ENCODE measurements at regions not wholly inside any gene's neighbourhood (a gene's known extent, or its start where the extent isn't known, plus 50 kb on each side); places are given as distances from the start of the nearest gene placed in this dataset.

DNA sequence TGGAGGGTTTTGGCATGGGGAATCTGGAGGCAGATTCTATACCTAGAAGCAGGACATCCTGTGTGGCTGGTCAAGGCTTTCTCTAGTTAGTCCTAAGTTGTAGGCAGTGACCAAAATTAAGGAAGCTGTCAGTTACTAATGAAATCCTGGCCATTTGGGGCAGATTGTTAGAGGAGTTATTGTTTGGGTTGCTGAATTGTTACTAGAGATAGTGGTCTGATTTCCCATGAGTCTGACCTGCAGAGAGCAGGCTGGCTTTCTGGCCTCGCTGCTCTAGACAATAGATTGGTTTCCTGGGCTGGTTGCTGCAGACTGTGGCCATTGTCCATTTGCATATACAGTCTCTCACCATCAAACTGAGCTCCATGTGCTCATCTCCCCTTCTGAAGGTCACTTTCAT lies 205.0 kb upstream of the SASH1 start:
- Histone ChIP-seq H3K27me3 (ENCODE audit: insufficient read depth, low read length) (no peaks in the 10 kb centered on the region), H3K36me3 (ENCODE audit: control insufficient read depth in 1 of 2, insufficient read depth in 2 of 2, low read length in 2 of 2) (no peaks in the 10 kb centered on the region), H3K4me3 (replicated peaks in 1 of 2; ENCODE audit: low read depth in 1 of 2, low read length in 2 of 2) (no peak overlapping the region), H3K9ac (ENCODE audit: low read length) (no peak overlapping the region), H3K4me1 (ENCODE audit: control insufficient read depth in 1 of 2, insufficient read depth in 2 of 2, low read length in 2 of 2) (peaks cover 0 to 16% of the 10 kb centered on the region in 2 experiments; a peak in 2 of 4 replicates), H3K79me2 (ENCODE audit: insufficient read depth, low read length) (no peaks in the 10 kb centered on the region), H3K27ac (ENCODE audit: low read depth, low read length) (no peak overlapping the region), H4K20me1 (ENCODE audit: insufficient read depth) (no peaks in the 10 kb centered on the region), H3K9me3 (ENCODE audit: control insufficient read depth in 1 of 2, insufficient read depth in 1 of 2, low read depth in 1 of 2, low read length in 2 of 2) (no peaks in the 10 kb centered on the region), H3K9me2 (ENCODE audit: insufficient read depth) (no peaks in the 10 kb centered on the region), H2AFZ (ENCODE audit: low read depth, low read length, poor library complexity, severe bottlenecking) (no peak overlapping the region), H3K4me2 (ENCODE audit: low read length) (no peak overlapping the region)
- POLR2A ChIA-PET = no interaction called here
- intact Hi-C loops (cut with micrococcal nuclease) = no loop called here
- ATAC-seq (no peak), DNase-seq (ENCODE audit: low read depth, low spot score) (no peak)
- TF ChIP-seq, protein P1, sequence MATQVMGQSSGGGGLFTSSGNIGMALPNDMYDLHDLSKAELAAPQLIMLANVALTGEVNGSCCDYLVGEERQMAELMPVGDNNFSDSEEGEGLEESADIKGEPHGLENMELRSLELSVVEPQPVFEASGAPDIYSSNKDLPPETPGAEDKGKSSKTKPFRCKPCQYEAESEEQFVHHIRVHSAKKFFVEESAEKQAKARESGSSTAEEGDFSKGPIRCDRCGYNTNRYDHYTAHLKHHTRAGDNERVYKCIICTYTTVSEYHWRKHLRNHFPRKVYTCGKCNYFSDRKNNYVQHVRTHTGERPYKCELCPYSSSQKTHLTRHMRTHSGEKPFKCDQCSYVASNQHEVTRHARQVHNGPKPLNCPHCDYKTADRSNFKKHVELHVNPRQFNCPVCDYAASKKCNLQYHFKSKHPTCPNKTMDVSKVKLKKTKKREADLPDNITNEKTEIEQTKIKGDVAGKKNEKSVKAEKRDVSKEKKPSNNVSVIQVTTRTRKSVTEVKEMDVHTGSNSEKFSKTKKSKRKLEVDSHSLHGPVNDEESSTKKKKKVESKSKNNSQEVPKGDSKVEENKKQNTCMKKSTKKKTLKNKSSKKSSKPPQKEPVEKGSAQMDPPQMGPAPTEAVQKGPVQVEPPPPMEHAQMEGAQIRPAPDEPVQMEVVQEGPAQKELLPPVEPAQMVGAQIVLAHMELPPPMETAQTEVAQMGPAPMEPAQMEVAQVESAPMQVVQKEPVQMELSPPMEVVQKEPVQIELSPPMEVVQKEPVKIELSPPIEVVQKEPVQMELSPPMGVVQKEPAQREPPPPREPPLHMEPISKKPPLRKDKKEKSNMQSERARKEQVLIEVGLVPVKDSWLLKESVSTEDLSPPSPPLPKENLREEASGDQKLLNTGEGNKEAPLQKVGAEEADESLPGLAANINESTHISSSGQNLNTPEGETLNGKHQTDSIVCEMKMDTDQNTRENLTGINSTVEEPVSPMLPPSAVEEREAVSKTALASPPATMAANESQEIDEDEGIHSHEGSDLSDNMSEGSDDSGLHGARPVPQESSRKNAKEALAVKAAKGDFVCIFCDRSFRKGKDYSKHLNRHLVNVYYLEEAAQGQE (IDR thresholded peaks at IDR 0.05; ENCODE audit: low read depth) = no peak
- TF ChIP-seq, protein P2, sequence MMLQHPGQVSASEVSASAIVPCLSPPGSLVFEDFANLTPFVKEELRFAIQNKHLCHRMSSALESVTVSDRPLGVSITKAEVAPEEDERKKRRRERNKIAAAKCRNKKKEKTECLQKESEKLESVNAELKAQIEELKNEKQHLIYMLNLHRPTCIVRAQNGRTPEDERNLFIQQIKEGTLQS (IDR thresholded peaks at IDR 0.05) = no peak
- TF ChIP-seq SP1 (IDR thresholded peaks at IDR 0.05; ENCODE audit: low read depth) = no peak
- no peak for TF ChIP-seq MAX (IDR thresholded peaks at IDR 0.05)
- RAD21 ChIA-PET (ENCODE audit: low non-redundant PET in 1 of 2, low total read pairs in 2 of 2, uncharacterized antibody in 2 of 2, unreplicated experiment in 2 of 2) = no interaction called here
- CTCF ChIA-PET = no interaction called here
- no TSS peak for BruUV-seq (replicated peaks)

DNA sequence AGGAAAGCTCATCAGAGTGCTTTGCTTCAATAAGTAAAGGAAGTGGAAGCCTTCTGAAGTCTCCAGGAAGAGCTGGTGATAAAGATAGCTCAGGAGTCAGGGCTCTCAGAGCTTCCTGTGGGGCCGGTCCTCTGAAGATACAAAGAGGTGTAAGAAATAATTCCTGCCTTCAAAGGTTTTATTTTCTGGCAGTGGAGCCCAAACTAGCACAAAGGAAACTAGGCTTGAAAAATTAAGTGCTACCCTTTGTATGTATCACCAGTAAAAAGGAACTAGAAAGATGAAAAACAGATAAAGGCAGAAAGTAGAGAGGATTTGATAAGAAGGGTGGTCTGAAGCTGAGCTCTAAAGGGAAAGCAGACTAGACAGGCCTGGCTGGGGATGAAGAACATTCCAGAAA lies 204.1 kb upstream of the SASH1 start:
- Histone ChIP-seq H3K27me3 (ENCODE audit: insufficient read depth, low read length) (no peaks in the 10 kb centered on the region), H3K36me3 (ENCODE audit: control insufficient read depth in 1 of 2, insufficient read depth in 2 of 2, low read length in 2 of 2) (no peaks in the 10 kb centered on the region), H3K9me3 (ENCODE audit: control insufficient read depth in 1 of 2, insufficient read depth in 1 of 2, low read depth in 1 of 2, low read length in 2 of 2) (no peaks in the 10 kb centered on the region), H2AFZ (ENCODE audit: low read depth, low read length, poor library complexity, severe bottlenecking) (no peak overlapping the region), H3K4me1 (ENCODE audit: control insufficient read depth in 1 of 2, insufficient read depth in 2 of 2, low read length in 2 of 2) (peaks cover 0 to 7% of the 10 kb centered on the region in 2 experiments; a peak in 2 of 4 replicates), H3K4me3 (replicated peaks in 1 of 2; ENCODE audit: low read depth in 1 of 2, low read length in 2 of 2) (no peak overlapping the region), H3K9ac (ENCODE audit: low read length) (no peak overlapping the region), H3K27ac (ENCODE audit: low read depth, low read length) (no peak overlapping the region), H3K79me2 (ENCODE audit: insufficient read depth, low read length) (no peaks in the 10 kb centered on the region), H3K9me2 (ENCODE audit: insufficient read depth) (no peaks in the 10 kb centered on the region), H4K20me1 (ENCODE audit: insufficient read depth) (no peaks in the 10 kb centered on the region), H3K4me2 (ENCODE audit: low read length) (no peak overlapping the region)
- no peak for DNase-seq (ENCODE audit: low read depth, low spot score)
- intact Hi-C loops (cut with micrococcal nuclease) = no loop called here
- BruUV-seq (replicated peaks) = no TSS peak
- no peak for ATAC-seq
- ChIA-PET POLR2A (no interaction called here), RAD21 (ENCODE audit: low non-redundant PET in 1 of 2, low total read pairs in 2 of 2, uncharacterized antibody in 2 of 2, unreplicated experiment in 2 of 2) (no interaction called here), CTCF (no interaction called here)
- TF ChIP-seq ZNF274 (IDR thresholded peaks at IDR 0.05; ENCODE audit: low read depth, low read length) (no peak), POLR2A (IDR thresholded peaks at IDR 0.05; ENCODE audit: borderline replicate concordance, extremely low read depth, insufficient read depth, insufficient read length) (no peak), SIN3A (IDR thresholded peaks at IDR 0.05; ENCODE audit: low read depth) (no peak), FOSL1 (IDR thresholded peaks at IDR 0.05; ENCODE audit: low read depth) (no peak), EZH2phosphoT487 (IDR thresholded peaks at IDR 0.05; ENCODE audit: borderline replicate concordance) (no peak), SRF (IDR thresholded peaks at IDR 0.05; ENCODE audit: low read depth) (no peak), YY1 (IDR thresholded peaks at IDR 0.05; ENCODE audit: extremely low read depth, insufficient replicate concordance, low read depth, low read length) (no peak), MAX (IDR thresholded peaks at IDR 0.05) (no peak), ZFX (IDR thresholded peaks at IDR 0.05) (no peak), ELF1 (IDR thresholded peaks at IDR 0.05; ENCODE audit: borderline replicate concordance, low read depth) (no peak)
- TF ChIP-seq, protein P1 (IDR thresholded peaks at IDR 0.05; ENCODE audit: low read depth) = no peak
- TF ChIP-seq, protein P2 (IDR thresholded peaks at IDR 0.05) = no peak
